HG03520 (cell line): ENCODE measurements at regions not wholly inside any gene's neighbourhood (a gene's known extent, or its start where the extent isn't known, plus 50 kb on each side); places are given as distances from the start of the nearest gene placed in this dataset.
"Not testable (repeated sequence)": the region's sequence is repeated elsewhere in the genome, so short reads cannot be mapped to it uniquely, and the experiment has no call there.

Source experiments
- ATAC-seq: cut with Tn5 transposase; IDR thresholded peaks from one replicate; pipeline ENCODE4 v1.9.1; 2021; ENCODE audit warnings: mild to moderate bottlenecking, moderate library complexity; ENCODE audit not compliant: unreplicated experiment

- ATAC-seq, result no peak
These were observed 65.7 kb upstream of the SHB start for GRCh38 chr9:38134611-38135237.

GRCh38 chr9:38133595-38133994, 64.6 kb upstream of the SHB start:
- ATAC-seq, result no peak

- ATAC-seq, result no peak
These were observed 63.9 kb upstream of the SHB start for GRCh38 chr9:38132956-38133355.

- ATAC-seq, result no peak
These were observed 62.7 kb upstream of the SHB start for GRCh38 chr9:38131729-38132128.

- no peak for ATAC-seq
These were observed 61.7 kb upstream of the SHB start for GRCh38 chr9:38130724-38131123.

- ATAC-seq, result no peak
These were observed 60.3 kb upstream of the SHB start for GRCh38 chr9:38129366-38129765.

GRCh38 chr9:38128752-38129270, 59.8 kb upstream of the SHB start:
- no peak for ATAC-seq

GRCh38 chr9:38127271-38127839, 58.3 kb upstream of the SHB start:
- ATAC-seq, result no peak

- ATAC-seq, result no peak
These were observed 57.7 kb upstream of the SHB start for GRCh38 chr9:38126730-38127129.

GRCh38 chr9:38125889-38126288, 56.9 kb upstream of the SHB start:
- ATAC-seq, result no peak

- not testable (repeated sequence) for ATAC-seq
These were observed 54.3 kb upstream of the SHB start for GRCh38 chr9:38123359-38123758.

GRCh38 chr9:38120961-38121360, 51.9 kb upstream of the SHB start:
- ATAC-seq, result no peak

GRCh38 chr9:38119560-38120236, 50.7 kb upstream of the SHB start:
- no peak for ATAC-seq

- ATAC-seq, result no peak
These were observed 49.9 kb upstream of the SHB start for GRCh38 chr9:38118862-38119438.
